H9 (cell line): ENCODE measurements at regions not wholly inside any gene's neighbourhood (a gene's known extent, or its start where the extent isn't known, plus 50 kb on each side); places are given as distances from the start of the nearest gene placed in this dataset.
"Not testable (repeated sequence)": the region's sequence is repeated elsewhere in the genome, so short reads cannot be mapped to it uniquely, and the experiment has no call there.

Experiments used
- DNase-seq: peaks from one replicate; pipeline ENCODE4 v3.0.0-alpha.2; 2017
- H2AFZ ChIP-seq: one replicate; pipeline ENCODE4 v1.6.1; 2013; ENCODE audit warnings: mild to moderate bottlenecking, low read length, control low read depth, moderate library complexity
- H2AK5ac ChIP-seq: 2 replicates; pipeline ENCODE4 v1.6.1; 2013; ENCODE audit warnings: low read length, control low read depth, mixed read lengths; ENCODE audit not compliant: insufficient read length
- H2BK120ac ChIP-seq: one replicate; pipeline ENCODE4 v1.6.1; 2013; ENCODE audit warnings: low read depth, mild to moderate bottlenecking, low read length, control low read depth, inconsistent platforms; ENCODE audit not compliant: poor library complexity, severe bottlenecking
- H2BK12ac ChIP-seq: 2 replicates; pipeline ENCODE4 v1.6.1; 2013; ENCODE audit warnings: low read length, control low read depth, mixed read lengths, low read depth; ENCODE audit not compliant: insufficient read length
- H2BK15ac ChIP-seq: 2 replicates; pipeline ENCODE4 v1.6.1; 2013; ENCODE audit warnings: low read depth, low read length, control low read depth
- H2BK20ac ChIP-seq: one replicate; pipeline ENCODE4 v1.6.1; 2013; ENCODE audit warnings: low read depth, mild to moderate bottlenecking, low read length, control low read depth, inconsistent platforms; ENCODE audit not compliant: poor library complexity, severe bottlenecking
- H2BK5ac ChIP-seq: 2 replicates; pipeline ENCODE4 v1.6.1; 2013; ENCODE audit warnings: low read length, control low read depth, mixed read lengths; ENCODE audit not compliant: insufficient read length
- H3K14ac ChIP-seq: 2 replicates; pipeline ENCODE4 v1.6.1; 2013; ENCODE audit warnings: low read length, control low read depth; ENCODE audit not compliant: insufficient read depth
- H3K18ac ChIP-seq: 2 replicates; pipeline ENCODE4 v1.6.1; 2013; ENCODE audit warnings: low read depth, mild to moderate bottlenecking, mixed read lengths, low read length, control low read depth; ENCODE audit not compliant: insufficient read length
- H3K23ac ChIP-seq: 2 replicates; pipeline ENCODE4 v1.6.1; 2013; ENCODE audit warnings: low read length, control low read depth, mixed read lengths, low read depth; ENCODE audit not compliant: insufficient read length
- H3K23me2 ChIP-seq: 2 replicates; pipeline ENCODE4 v1.6.1; 2013; ENCODE audit warnings: low read depth, mild to moderate bottlenecking, mixed read lengths, low read length, control low read depth; ENCODE audit not compliant: insufficient read length, poor library complexity, severe bottlenecking
- H3K27ac ChIP-seq: 2 replicates; pipeline ENCODE4 v1.5.1; 2013; ENCODE audit warnings: low read length, control low read depth, mixed read lengths, low read depth; ENCODE audit not compliant: insufficient read length
- H3K27me3 ChIP-seq: 2 replicates; pipeline ENCODE4 v1.6.1; 2013; ENCODE audit warnings: low read length, control low read depth, inconsistent platforms; ENCODE audit not compliant: insufficient read depth
- H3K4ac ChIP-seq: 2 replicates; pipeline ENCODE4 v1.6.1; 2013; ENCODE audit warnings: low read depth, mild to moderate bottlenecking, control low read depth, inconsistent platforms, low read length, moderate library complexity
- H3K4me1 ChIP-seq: 2 replicates; pipeline ENCODE4 v1.6.1; 2013; ENCODE audit warnings: low read length, control low read depth, inconsistent platforms; ENCODE audit not compliant: insufficient read depth
- H3K4me2 ChIP-seq: 2 replicates; pipeline ENCODE4 v1.6.1; 2013; ENCODE audit warnings: low read length, control low read depth, mixed read lengths; ENCODE audit not compliant: insufficient read length, insufficient read depth
- H3K56ac ChIP-seq: 2 replicates; pipeline ENCODE4 v1.6.1; 2013; ENCODE audit warnings: low read depth, mild to moderate bottlenecking, mixed read lengths, low read length, control low read depth; ENCODE audit not compliant: insufficient read length
- H3K79me1 ChIP-seq: 2 replicates; pipeline ENCODE4 v1.6.1; 2013; ENCODE audit warnings: low read depth, mild to moderate bottlenecking, moderate library complexity, low read length, control low read depth, inconsistent platforms; ENCODE audit not compliant: insufficient read depth, poor library complexity, severe bottlenecking
- H3K79me2 ChIP-seq: 2 replicates; pipeline ENCODE4 v1.6.1; 2013; ENCODE audit warnings: low read length, control low read depth, inconsistent platforms; ENCODE audit not compliant: insufficient read depth
- H3K9ac ChIP-seq: 2 replicates; pipeline ENCODE4 v1.6.1; 2013; ENCODE audit warnings: low read length, control low read depth, mixed read lengths; ENCODE audit not compliant: insufficient read length; ENCODE audit errors: extremely low read depth
- H3K9me3 ChIP-seq: one replicate; pipeline ENCODE4 v1.6.1; 2013; ENCODE audit warnings: low read depth, low read length, inconsistent platforms; ENCODE audit not compliant: control insufficient read depth
- H3T11ph ChIP-seq: one replicate; pipeline ENCODE4 v1.6.1; 2013; ENCODE audit warnings: mild to moderate bottlenecking, low read length, control low read depth, inconsistent platforms
- H4K20me1 ChIP-seq: one replicate; pipeline ENCODE4 v1.6.1; 2013; ENCODE audit not compliant: control insufficient read depth, insufficient read length, insufficient read depth
- H4K5ac ChIP-seq: 2 replicates; pipeline ENCODE4 v1.6.1; 2013; ENCODE audit warnings: low read depth, mild to moderate bottlenecking, mixed read lengths, low read length, control low read depth; ENCODE audit not compliant: insufficient read length
- H4K8ac ChIP-seq: replicated peaks from 2 replicates; pipeline ENCODE4 v1.6.1; 2013; ENCODE audit warnings: low read length, control low read depth, mixed read lengths, low read depth; ENCODE audit not compliant: insufficient read length
- H4K91ac ChIP-seq: 2 replicates; pipeline ENCODE4 v1.6.1; 2013; ENCODE audit warnings: low read depth, mild to moderate bottlenecking, moderate library complexity, mixed read lengths, low read length, control low read depth; ENCODE audit not compliant: insufficient read length
- H3K27ac Mint-ChIP-seq, 3 experiments: 2 replicates in 2 of 3; 3 replicates in 1 of 3; pipeline ENCODE4 v1.8.0; 2020 to 2021; ENCODE audit warnings: mixed read lengths in 3 of 3, mild to moderate bottlenecking in 1 of 3, moderate library complexity in 1 of 3
- H3K27me3 Mint-ChIP-seq: 2 replicates; pipeline ENCODE4 v1.8.0; 2021; ENCODE audit warnings: low read depth, mild to moderate bottlenecking, moderate library complexity, mixed read lengths
- H3K36me3 Mint-ChIP-seq, 3 experiments: 2 replicates in 2 of 3; 3 replicates in 1 of 3; pipeline ENCODE4 v1.8.0; 2020 to 2021; ENCODE audit warnings: low read depth in 3 of 3, mixed read lengths in 3 of 3; ENCODE audit not compliant: insufficient read depth in 1 of 3
- H3K4me1 Mint-ChIP-seq, 2 experiments: 2 replicates each; pipeline ENCODE4 v1.8.0; 2020; ENCODE audit warnings: mixed read lengths in 2 of 2
- H3K4me3 Mint-ChIP-seq, 2 experiments: 2 replicates in 1 of 2; 3 replicates in 1 of 2; pipeline ENCODE4 v1.8.0; 2020 to 2021; ENCODE audit warnings: mild to moderate bottlenecking in 2 of 2, mixed read lengths in 2 of 2, moderate library complexity in 1 of 2
- H3K9me3 Mint-ChIP-seq, 2 experiments: 2 replicates in 1 of 2; 3 replicates in 1 of 2; pipeline ENCODE4 v1.8.0; 2020; ENCODE audit warnings: mild to moderate bottlenecking in 2 of 2, mixed read lengths in 2 of 2, moderate library complexity in 1 of 2
- CTCF ChIP-seq: fragments of 200-600 bp; sonication (generic); conservative IDR thresholded peaks from 3 replicates; pipeline ENCODE4 v1.8.0; 2021; ENCODE audit warnings: antibody characterized with exemption, mild to moderate bottlenecking
- WGBS: extraction: QIAGEN DNeasy Blood & Tissue Kit; methylation state at CpG from one replicate; pipeline ENCODE4 v1.1.7; 2013; ENCODE audit warnings: missing lambda C conversion rate, low lambda C conversion rate, mixed read lengths; ENCODE audit not compliant: insufficient read length; ENCODE audit errors: extremely low coverage; 5-methylcytosine and 5-hydroxymethylcytosine counted together

DNA sequence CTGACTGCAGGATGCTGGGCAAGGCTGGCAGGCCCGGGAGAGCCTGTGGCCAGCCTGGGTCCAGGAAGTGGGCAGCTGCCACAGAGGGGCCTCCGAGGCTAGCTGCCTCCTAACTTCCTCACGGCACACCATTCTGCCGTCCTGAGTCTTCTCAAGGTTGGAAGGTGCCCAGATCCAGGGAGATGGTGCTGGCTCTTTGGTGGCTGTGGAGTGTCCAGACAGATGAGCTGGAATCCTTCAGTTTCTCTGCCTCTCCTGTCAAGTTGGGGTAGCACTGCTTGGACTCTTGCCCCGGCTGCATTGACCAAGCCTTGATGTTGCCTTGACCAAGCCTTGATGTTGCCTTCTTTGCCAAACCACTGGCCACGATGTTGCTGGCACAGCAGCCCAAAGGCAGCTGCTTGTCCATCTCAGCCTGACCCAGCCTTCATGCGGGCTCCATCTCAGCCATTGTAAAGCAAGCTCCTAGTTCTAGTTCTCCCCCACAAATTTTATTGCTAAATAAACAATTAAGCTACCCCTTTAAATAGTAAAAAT lies 75.1 kb upstream of the AFDN start:
- no peak overlapping the region for H2AK5ac ChIP-seq
- H3K27me3 ChIP-seq: no peaks in the 10 kb centered on the region
- no peaks in the 10 kb centered on the region for H3K79me1 ChIP-seq
- H3K9me3 Mint-ChIP-seq: peaks cover 0 to 4% of the 10 kb centered on the region in 2 experiments; a peak in 1 of 5 replicates
- H3T11ph ChIP-seq: no peak overlapping the region
- H3K27me3 Mint-ChIP-seq: no peaks in the 10 kb centered on the region; the same call in 1 of the 2 replicates
- H3K23me2 ChIP-seq: no peaks in the 10 kb centered on the region
- H4K20me1 ChIP-seq: no peaks in the 10 kb centered on the region
- H2AFZ ChIP-seq: no peak overlapping the region
- H3K79me2 ChIP-seq: no peaks in the 10 kb centered on the region
- no CpG with 5 or more reads among the region's 7 CpGs for WGBS
- H3K14ac ChIP-seq: no peak overlapping the region
- no peak overlapping the region for H4K91ac ChIP-seq
- H3K27ac Mint-ChIP-seq: no peak overlapping the region
- peaks cover 9 to 16% of the 10 kb centered on the region in 2 experiments for H3K4me1 Mint-ChIP-seq
- H2BK15ac ChIP-seq: no peak overlapping the region
- H3K4ac ChIP-seq: no peak overlapping the region
- no peak overlapping the region for H4K5ac ChIP-seq
- H2BK5ac ChIP-seq: no peak overlapping the region
- DNase-seq: no peak
- no peak overlapping the region for H2BK12ac ChIP-seq
- no peak overlapping the region for H3K23ac ChIP-seq
- no peak overlapping the region for H3K4me2 ChIP-seq
- H3K36me3 Mint-ChIP-seq: peaks cover 0 to 2% (median 0%) of the 10 kb centered on the region in 3 experiments; a peak in 2 of 7 replicates
- no peak overlapping the region for H3K27ac ChIP-seq
- H3K18ac ChIP-seq: no peak overlapping the region
- H3K4me1 ChIP-seq: 0 out of 2 replicates have a peak, but pooled peaks cover 4% of the 10 kb centered on the region
- H3K4me3 Mint-ChIP-seq: no peak overlapping the region
- no peak overlapping the region for H4K8ac ChIP-seq
- no peak overlapping the region for H3K56ac ChIP-seq
- no peak overlapping the region for H2BK20ac ChIP-seq
- H3K9ac ChIP-seq: no peak overlapping the region
- H2BK120ac ChIP-seq: no peak overlapping the region
- H3K9me3 ChIP-seq: no peaks in the 10 kb centered on the region
- no peak for TF ChIP-seq CTCF

DNA sequence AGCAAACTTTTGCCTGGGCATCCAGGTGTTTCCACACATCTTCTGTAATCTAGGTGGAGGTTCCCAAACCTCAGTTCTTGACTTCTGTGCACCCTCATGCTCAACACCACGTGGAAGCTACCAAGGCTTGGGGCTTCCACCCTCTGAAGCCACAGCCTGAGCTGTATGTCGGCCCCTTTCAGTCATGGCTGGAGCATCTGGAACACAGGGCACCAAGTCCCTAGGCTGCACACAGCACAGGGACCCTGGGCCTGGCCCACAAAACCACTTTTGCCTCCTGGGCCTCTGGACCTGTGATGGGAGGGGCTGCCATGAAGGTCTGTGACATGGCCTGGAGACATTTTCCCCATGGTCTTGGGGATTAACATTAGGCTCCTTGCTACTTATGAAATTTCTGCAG lies 73.4 kb upstream of the AFDN start:
- H4K8ac ChIP-seq, H3K79me1 ChIP-seq, H3T11ph ChIP-seq, H3K9me3 ChIP-seq, H4K91ac ChIP-seq, H4K20me1 ChIP-seq, H3K27ac Mint-ChIP-seq, H3K4me1 ChIP-seq, H3K23ac ChIP-seq, H3K27me3 Mint-ChIP-seq, H3K9ac ChIP-seq, H2BK120ac ChIP-seq, H3K79me2 ChIP-seq, H3K4me3 Mint-ChIP-seq, H2BK15ac ChIP-seq, H3K14ac ChIP-seq, H3K4me2 ChIP-seq, H3K9me3 Mint-ChIP-seq, DNase-seq, H3K23me2 ChIP-seq, H3K18ac ChIP-seq, H3K4ac ChIP-seq, H3K56ac ChIP-seq, H3K27me3 ChIP-seq, H2BK12ac ChIP-seq, H2AK5ac ChIP-seq, H2BK5ac ChIP-seq, H3K27ac ChIP-seq, H4K5ac ChIP-seq, H2BK20ac ChIP-seq, H3K36me3 Mint-ChIP-seq, H2AFZ ChIP-seq: not testable (repeated sequence)
- WGBS: no CpG with 5 or more reads among the region's 2 CpGs
- peaks cover 9 to 11% of the 10 kb centered on the region in 2 experiments for H3K4me1 Mint-ChIP-seq
